ENCODE measurements at regions not wholly inside any gene's neighbourhood (a gene's known extent, or its start where the extent isn't known, plus 50 kb on each side); places are given as distances from the start of the nearest gene placed in this dataset.

- Histone ChIP-seq H3K4me1 (no peaks in the 10 kb centered on the region), H3K27ac (no peak overlapping the region), H3K36me3 (no peaks in the 10 kb centered on the region), H3K27me3 (no peaks in the 10 kb centered on the region), H3K9me3 (no peaks in the 10 kb centered on the region), H3K4me3 (no peak overlapping the region)
- intact Hi-C loops (cut with DNase I) = no loop called here
- TF ChIP-seq, protein P1, sequence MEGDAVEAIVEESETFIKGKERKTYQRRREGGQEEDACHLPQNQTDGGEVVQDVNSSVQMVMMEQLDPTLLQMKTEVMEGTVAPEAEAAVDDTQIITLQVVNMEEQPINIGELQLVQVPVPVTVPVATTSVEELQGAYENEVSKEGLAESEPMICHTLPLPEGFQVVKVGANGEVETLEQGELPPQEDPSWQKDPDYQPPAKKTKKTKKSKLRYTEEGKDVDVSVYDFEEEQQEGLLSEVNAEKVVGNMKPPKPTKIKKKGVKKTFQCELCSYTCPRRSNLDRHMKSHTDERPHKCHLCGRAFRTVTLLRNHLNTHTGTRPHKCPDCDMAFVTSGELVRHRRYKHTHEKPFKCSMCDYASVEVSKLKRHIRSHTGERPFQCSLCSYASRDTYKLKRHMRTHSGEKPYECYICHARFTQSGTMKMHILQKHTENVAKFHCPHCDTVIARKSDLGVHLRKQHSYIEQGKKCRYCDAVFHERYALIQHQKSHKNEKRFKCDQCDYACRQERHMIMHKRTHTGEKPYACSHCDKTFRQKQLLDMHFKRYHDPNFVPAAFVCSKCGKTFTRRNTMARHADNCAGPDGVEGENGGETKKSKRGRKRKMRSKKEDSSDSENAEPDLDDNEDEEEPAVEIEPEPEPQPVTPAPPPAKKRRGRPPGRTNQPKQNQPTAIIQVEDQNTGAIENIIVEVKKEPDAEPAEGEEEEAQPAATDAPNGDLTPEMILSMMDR (IDR thresholded peaks at IDR 0.05) = no peak
- WGBS, 2 donors = 61 to 75% methylated on average over 11 of the region's 11 CpGs
- DNase-seq (no peak), ATAC-seq (no peak)
These were observed 473.7 kb downstream of the EFNB2 start for GRCh38 chr13:106061781-106062180.

- DNase-seq = no peak
- H3K4me3 ChIP-seq = no peak overlapping the region
- H3K36me3 ChIP-seq = no peaks in the 10 kb centered on the region
- peaks cover 0 to 2% (median 0%) of the 10 kb centered on the region in 7 donors for H3K27me3 ChIP-seq
- H3K27ac ChIP-seq = no peak overlapping the region
- intact Hi-C loops (cut with DNase I) = no loop called here
- H3K4me1 ChIP-seq = no peaks in the 10 kb centered on the region
- TF ChIP-seq, protein P1 (IDR thresholded peaks at IDR 0.05) = no peak
- 90 to 98% methylated on average over 2 of the region's 2 CpGs for WGBS, 2 donors
- no peaks in the 10 kb centered on the region for H3K9me3 ChIP-seq
- no peak for ATAC-seq
These were observed 478.6 kb downstream of the EFNB2 start for GRCh38 chr13:106056851-106057250.

GRCh38 chr13:106052200-106052767 lies 483.2 kb downstream of the EFNB2 start:
- peaks cover 0 to 2% (median 0%) of the 10 kb centered on the region in 7 donors for H3K27me3 ChIP-seq
- no peaks in the 10 kb centered on the region for H3K36me3 ChIP-seq
- no peak overlapping the region for H3K27ac ChIP-seq
- no peaks in the 10 kb centered on the region for H3K9me3 ChIP-seq
- TF ChIP-seq, protein P1 (IDR thresholded peaks at IDR 0.05) = no peak
- WGBS, 2 donors = 75 to 87% methylated on average over 8 of the region's 8 CpGs
- no peak for ATAC-seq
- H3K4me3 ChIP-seq = no peak overlapping the region
- no peak for DNase-seq
- H3K4me1 ChIP-seq = no peaks in the 10 kb centered on the region
- intact Hi-C loops (cut with DNase I) = no loop called here

- intact Hi-C loops (cut with DNase I) = no loop called here
- TF ChIP-seq, protein P1 (IDR thresholded peaks at IDR 0.05) = no peak
- H3K4me1 ChIP-seq = no peaks in the 10 kb centered on the region
- peaks cover 0 to 2% (median 0%) of the 10 kb centered on the region in 7 donors for H3K27me3 ChIP-seq
- H3K36me3 ChIP-seq = no peaks in the 10 kb centered on the region
- no peaks in the 10 kb centered on the region for H3K9me3 ChIP-seq
- H3K27ac ChIP-seq = no peak overlapping the region
- ATAC-seq (no peak), DNase-seq (no peak)
- no peak overlapping the region for H3K4me3 ChIP-seq
- WGBS, 2 donors = 91 to 95% methylated on average over 5 of the region's 5 CpGs
These were observed 486.3 kb downstream of the EFNB2 start for GRCh38 chr13:106049171-106049570.
